Liver (tissue), 8 donors: ENCODE measurements at regions not wholly inside any gene's neighbourhood (a gene's known extent, or its start where the extent isn't known, plus 50 kb on each side); places are given as distances from the start of the nearest gene placed in this dataset.
"Not testable (repeated sequence)": the region's sequence is repeated elsewhere in the genome, so short reads cannot be mapped to it uniquely, and the experiment has no call there.

Source experiments
- DNase-seq: peaks from one replicate; pipeline ENCODE4 v3.0.0-alpha.2; 2017; ENCODE audit warnings: low spot score
- H3K27ac ChIP-seq, 2 donors: one replicate each; pipeline ENCODE4 v1.7.0; 2013; ENCODE audit warnings: inconsistent platforms in 2 of 2, low read length in 2 of 2, control low read depth in 1 of 2, low read depth in 1 of 2, mild to moderate bottlenecking in 1 of 2
- H3K27me3 ChIP-seq, 4 donors: one replicate each; pipeline versions ENCODE4 v1.6.1 to v1.7.0; 2013; ENCODE audit warnings: low read length in 3 of 4, inconsistent platforms in 1 of 4, mild to moderate bottlenecking in 1 of 4, moderate library complexity in 1 of 4; ENCODE audit not compliant: control insufficient read depth in 4 of 4, insufficient read depth in 4 of 4
- H3K36me3 ChIP-seq, 4 donors: one replicate each; pipeline versions ENCODE4 v1.6.1 to v1.7.0; 2013; ENCODE audit warnings: low read length in 3 of 4, mild to moderate bottlenecking in 3 of 4, low read depth in 1 of 4, moderate library complexity in 1 of 4; ENCODE audit not compliant: control insufficient read depth in 4 of 4, insufficient read depth in 3 of 4
- H3K4me1 ChIP-seq, 4 donors: one replicate each; pipeline versions ENCODE4 v1.6.1 to v1.7.0; 2013; ENCODE audit warnings: low read length in 3 of 4, mild to moderate bottlenecking in 3 of 4, moderate library complexity in 1 of 4; ENCODE audit not compliant: control insufficient read depth in 4 of 4, insufficient read depth in 4 of 4
- H3K4me3 ChIP-seq, 3 donors: one replicate each; pipeline versions ENCODE4 v1.6.1 to v1.7.0; 2013; ENCODE audit warnings: low read length in 3 of 3, control low read depth in 1 of 3, low read depth in 1 of 3, mild to moderate bottlenecking in 1 of 3
- H3K9ac ChIP-seq, 2 donors: one replicate each; pipeline ENCODE4 v1.7.0; 2013; ENCODE audit warnings: low read length in 2 of 2, mild to moderate bottlenecking in 2 of 2, moderate library complexity in 2 of 2, control low read depth in 1 of 2, low read depth in 1 of 2
- H3K9me3 ChIP-seq, 4 donors: one replicate each; pipeline versions ENCODE4 v1.6.1 to v1.7.0; 2013; ENCODE audit warnings: low read length in 3 of 4; ENCODE audit not compliant: control insufficient read depth in 4 of 4
- EGR1 ChIP-seq, 2 donors: IDR thresholded peaks; 2 replicates each; pipeline ENCODE4 v1.6.1; 2016 to 2018; ENCODE audit warnings: antibody characterized with exemption in 2 of 2, low read depth in 2 of 2
- FOXA1 ChIP-seq: IDR thresholded peaks from 2 replicates; pipeline ENCODE4 v1.6.1; 2016; ENCODE audit warnings: antibody characterized with exemption
- FOXA2 ChIP-seq: IDR thresholded peaks from 2 replicates; pipeline ENCODE4 v1.6.1; 2016; ENCODE audit warnings: antibody characterized with exemption
- GABPA ChIP-seq, 2 donors: IDR thresholded peaks in 1 of 2; conservative IDR thresholded peaks in 1 of 2; 2 replicates each; pipeline ENCODE4 v1.6.1; 2016; ENCODE audit warnings: antibody characterized with exemption in 2 of 2, mild to moderate bottlenecking in 1 of 2, moderate library complexity in 1 of 2
- HNF4G ChIP-seq: IDR thresholded peaks from 2 replicates; pipeline ENCODE4 v1.6.1; 2016; ENCODE audit warnings: antibody characterized with exemption
- JUND ChIP-seq, 2 donors: IDR thresholded peaks; 2 replicates each; pipeline ENCODE4 v1.6.1; 2016; ENCODE audit warnings: antibody characterized with exemption in 2 of 2
- NR2F2 ChIP-seq: IDR thresholded peaks from 2 replicates; pipeline ENCODE4 v1.6.1; 2016; ENCODE audit warnings: antibody characterized with exemption
- RXRA ChIP-seq, 2 donors: IDR thresholded peaks; 2 replicates each; pipeline ENCODE4 v1.6.1; 2017 to 2018; ENCODE audit warnings: antibody characterized with exemption in 2 of 2, mild to moderate bottlenecking in 1 of 2
- SP1 ChIP-seq: IDR thresholded peaks from 2 replicates; pipeline ENCODE4 v1.6.1; 2018; ENCODE audit warnings: antibody characterized with exemption, mild to moderate bottlenecking
- TAF1 ChIP-seq: conservative IDR thresholded peaks from 2 replicates; pipeline ENCODE4 v1.6.1; 2016; ENCODE audit warnings: antibody characterized with exemption, mild to moderate bottlenecking
- YY1 ChIP-seq: IDR thresholded peaks from 2 replicates; pipeline ENCODE4 v1.6.1; 2016; ENCODE audit warnings: antibody characterized with exemption, mild to moderate bottlenecking
- WGBS: extraction: QIAGEN DNeasy Blood & Tissue Kit; methylation state at CpG from one replicate; pipeline ENCODE4 v1.1.7; 2013; 5-methylcytosine and 5-hydroxymethylcytosine counted together
- TF ChIP-seq, protein P1 (sequence below): fragments of 150-350 bp; IDR thresholded peaks from 2 replicates; pipeline ENCODE4 v1.5.1; 2017; ENCODE audit warnings: improper control_type of control experiment, low read depth, low read length; ENCODE audit not compliant: missing input control
- TF ChIP-seq, protein P2 (sequence below): IDR thresholded peaks from 2 replicates; pipeline ENCODE4 v1.6.1; 2016; ENCODE audit warnings: antibody characterized with exemption, mild to moderate bottlenecking
- TF ChIP-seq, protein P3 (sequence below): IDR thresholded peaks from 2 replicates; pipeline ENCODE4 v1.6.1; 2016; ENCODE audit warnings: antibody characterized with exemption
- TF ChIP-seq, protein P4 (sequence below): IDR thresholded peaks from 2 replicates; pipeline ENCODE4 v1.6.1; 2016; ENCODE audit warnings: antibody characterized with exemption
- TF ChIP-seq, protein P5 (sequence below): IDR thresholded peaks from 2 replicates; pipeline ENCODE4 v1.6.1; 2016; ENCODE audit warnings: antibody characterized with exemption
- donor health status: healthy.
- donor health status: healthy.
- donor health status: healthy.
- donor health status: healthy.
- donor health status: healthy.

DNA sequence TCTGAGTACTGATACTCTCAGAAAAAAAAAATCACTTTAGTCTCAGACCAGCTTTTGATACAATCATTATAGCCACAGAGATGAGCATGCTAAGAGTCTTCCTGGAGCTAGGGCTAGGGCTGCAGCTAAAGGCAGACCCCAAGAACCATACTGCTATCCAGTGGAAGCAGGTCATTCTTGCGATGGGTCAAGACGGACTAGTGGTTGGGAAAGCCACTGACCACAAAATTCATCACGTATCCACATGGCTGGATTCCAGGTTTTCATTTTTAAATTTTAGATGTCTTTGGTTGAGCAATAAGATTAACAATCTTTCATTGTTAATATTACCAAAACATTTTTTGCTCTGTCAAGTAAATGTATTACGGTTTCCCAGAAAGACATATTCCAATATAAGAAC is 598.1 kb downstream of the DNAH5 start:
- no peaks in the 10 kb centered on the region for H3K27me3 ChIP-seq
- H3K4me1 ChIP-seq = no peaks in the 10 kb centered on the region
- H3K9ac ChIP-seq = no peak overlapping the region
- H3K36me3 ChIP-seq = no peaks in the 10 kb centered on the region
- no peak overlapping the region for H3K27ac ChIP-seq
- no peak overlapping the region for H3K4me3 ChIP-seq
- WGBS = 92% methylated on average over 4 of the region's 4 CpGs
- H3K9me3 ChIP-seq = no peaks in the 10 kb centered on the region
- TF ChIP-seq JUND (IDR thresholded peaks at IDR 0.05) (no peak), YY1 (no peak), GABPA (IDR thresholded peaks at IDR 0.05 in 1 of 2, conservative IDR thresholded peaks at IDR 0.05 in 1 of 2) (no peak)
- no peak for DNase-seq

DNA sequence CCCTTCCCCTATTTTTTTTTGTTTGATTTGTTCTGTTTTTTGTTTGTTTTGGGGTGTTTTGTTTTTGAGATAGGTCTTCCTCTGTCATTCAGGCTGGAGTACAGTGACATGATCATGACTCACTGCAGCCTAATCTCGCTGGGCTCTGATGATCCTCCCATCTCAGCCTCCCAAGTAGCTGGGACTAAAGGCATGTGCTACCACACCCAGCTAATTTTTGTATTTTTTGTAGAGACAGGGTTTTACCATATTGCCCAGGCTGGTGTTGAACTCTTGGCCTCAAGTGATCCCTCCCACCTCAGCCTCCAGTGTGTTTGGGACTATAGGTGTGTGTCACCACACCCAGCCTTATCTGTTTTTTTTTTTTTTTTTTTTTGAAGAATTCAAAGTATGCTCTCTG is 605.4 kb downstream of the DNAH5 start:
- 2% methylated on average over 1 of the region's 1 CpG for WGBS
- no peaks in the 10 kb centered on the region for H3K36me3 ChIP-seq
- no peak overlapping the region for H3K9ac ChIP-seq
- H3K27me3 ChIP-seq = no peaks in the 10 kb centered on the region
- peaks cover 0 to 2% (median 0%) of the 10 kb centered on the region in 4 donors for H3K9me3 ChIP-seq
- no peak for DNase-seq
- no peak overlapping the region for H3K27ac ChIP-seq
- no peaks in the 10 kb centered on the region for H3K4me1 ChIP-seq
- no peak overlapping the region for H3K4me3 ChIP-seq
- TF ChIP-seq, protein P1, sequence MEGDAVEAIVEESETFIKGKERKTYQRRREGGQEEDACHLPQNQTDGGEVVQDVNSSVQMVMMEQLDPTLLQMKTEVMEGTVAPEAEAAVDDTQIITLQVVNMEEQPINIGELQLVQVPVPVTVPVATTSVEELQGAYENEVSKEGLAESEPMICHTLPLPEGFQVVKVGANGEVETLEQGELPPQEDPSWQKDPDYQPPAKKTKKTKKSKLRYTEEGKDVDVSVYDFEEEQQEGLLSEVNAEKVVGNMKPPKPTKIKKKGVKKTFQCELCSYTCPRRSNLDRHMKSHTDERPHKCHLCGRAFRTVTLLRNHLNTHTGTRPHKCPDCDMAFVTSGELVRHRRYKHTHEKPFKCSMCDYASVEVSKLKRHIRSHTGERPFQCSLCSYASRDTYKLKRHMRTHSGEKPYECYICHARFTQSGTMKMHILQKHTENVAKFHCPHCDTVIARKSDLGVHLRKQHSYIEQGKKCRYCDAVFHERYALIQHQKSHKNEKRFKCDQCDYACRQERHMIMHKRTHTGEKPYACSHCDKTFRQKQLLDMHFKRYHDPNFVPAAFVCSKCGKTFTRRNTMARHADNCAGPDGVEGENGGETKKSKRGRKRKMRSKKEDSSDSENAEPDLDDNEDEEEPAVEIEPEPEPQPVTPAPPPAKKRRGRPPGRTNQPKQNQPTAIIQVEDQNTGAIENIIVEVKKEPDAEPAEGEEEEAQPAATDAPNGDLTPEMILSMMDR = no peak
- TF ChIP-seq JUND (IDR thresholded peaks at IDR 0.05) = no peak
- no peak for TF ChIP-seq SP1
- TF ChIP-seq, protein P2, sequence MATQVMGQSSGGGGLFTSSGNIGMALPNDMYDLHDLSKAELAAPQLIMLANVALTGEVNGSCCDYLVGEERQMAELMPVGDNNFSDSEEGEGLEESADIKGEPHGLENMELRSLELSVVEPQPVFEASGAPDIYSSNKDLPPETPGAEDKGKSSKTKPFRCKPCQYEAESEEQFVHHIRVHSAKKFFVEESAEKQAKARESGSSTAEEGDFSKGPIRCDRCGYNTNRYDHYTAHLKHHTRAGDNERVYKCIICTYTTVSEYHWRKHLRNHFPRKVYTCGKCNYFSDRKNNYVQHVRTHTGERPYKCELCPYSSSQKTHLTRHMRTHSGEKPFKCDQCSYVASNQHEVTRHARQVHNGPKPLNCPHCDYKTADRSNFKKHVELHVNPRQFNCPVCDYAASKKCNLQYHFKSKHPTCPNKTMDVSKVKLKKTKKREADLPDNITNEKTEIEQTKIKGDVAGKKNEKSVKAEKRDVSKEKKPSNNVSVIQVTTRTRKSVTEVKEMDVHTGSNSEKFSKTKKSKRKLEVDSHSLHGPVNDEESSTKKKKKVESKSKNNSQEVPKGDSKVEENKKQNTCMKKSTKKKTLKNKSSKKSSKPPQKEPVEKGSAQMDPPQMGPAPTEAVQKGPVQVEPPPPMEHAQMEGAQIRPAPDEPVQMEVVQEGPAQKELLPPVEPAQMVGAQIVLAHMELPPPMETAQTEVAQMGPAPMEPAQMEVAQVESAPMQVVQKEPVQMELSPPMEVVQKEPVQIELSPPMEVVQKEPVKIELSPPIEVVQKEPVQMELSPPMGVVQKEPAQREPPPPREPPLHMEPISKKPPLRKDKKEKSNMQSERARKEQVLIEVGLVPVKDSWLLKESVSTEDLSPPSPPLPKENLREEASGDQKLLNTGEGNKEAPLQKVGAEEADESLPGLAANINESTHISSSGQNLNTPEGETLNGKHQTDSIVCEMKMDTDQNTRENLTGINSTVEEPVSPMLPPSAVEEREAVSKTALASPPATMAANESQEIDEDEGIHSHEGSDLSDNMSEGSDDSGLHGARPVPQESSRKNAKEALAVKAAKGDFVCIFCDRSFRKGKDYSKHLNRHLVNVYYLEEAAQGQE = no peak
- TF ChIP-seq YY1 = no peak
- TF ChIP-seq, protein P3, sequence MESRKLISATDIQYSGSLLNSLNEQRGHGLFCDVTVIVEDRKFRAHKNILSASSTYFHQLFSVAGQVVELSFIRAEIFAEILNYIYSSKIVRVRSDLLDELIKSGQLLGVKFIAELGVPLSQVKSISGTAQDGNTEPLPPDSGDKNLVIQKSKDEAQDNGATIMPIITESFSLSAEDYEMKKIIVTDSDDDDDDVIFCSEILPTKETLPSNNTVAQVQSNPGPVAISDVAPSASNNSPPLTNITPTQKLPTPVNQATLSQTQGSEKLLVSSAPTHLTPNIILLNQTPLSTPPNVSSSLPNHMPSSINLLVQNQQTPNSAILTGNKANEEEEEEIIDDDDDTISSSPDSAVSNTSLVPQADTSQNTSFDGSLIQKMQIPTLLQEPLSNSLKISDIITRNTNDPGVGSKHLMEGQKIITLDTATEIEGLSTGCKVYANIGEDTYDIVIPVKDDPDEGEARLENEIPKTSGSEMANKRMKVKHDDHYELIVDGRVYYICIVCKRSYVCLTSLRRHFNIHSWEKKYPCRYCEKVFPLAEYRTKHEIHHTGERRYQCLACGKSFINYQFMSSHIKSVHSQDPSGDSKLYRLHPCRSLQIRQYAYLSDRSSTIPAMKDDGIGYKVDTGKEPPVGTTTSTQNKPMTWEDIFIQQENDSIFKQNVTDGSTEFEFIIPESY = no peak
- TF ChIP-seq RXRA (IDR thresholded peaks at IDR 0.05) = no peak
- TF ChIP-seq HNF4G = no peak
- no peak for TF ChIP-seq GABPA (IDR thresholded peaks at IDR 0.05 in 1 of 2, conservative IDR thresholded peaks at IDR 0.05 in 1 of 2)
- TF ChIP-seq, protein P4, sequence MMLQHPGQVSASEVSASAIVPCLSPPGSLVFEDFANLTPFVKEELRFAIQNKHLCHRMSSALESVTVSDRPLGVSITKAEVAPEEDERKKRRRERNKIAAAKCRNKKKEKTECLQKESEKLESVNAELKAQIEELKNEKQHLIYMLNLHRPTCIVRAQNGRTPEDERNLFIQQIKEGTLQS = no peak
- no peak for TF ChIP-seq NR2F2
- no peak for TF ChIP-seq TAF1
- TF ChIP-seq FOXA2 = no peak
- TF ChIP-seq, protein P5, sequence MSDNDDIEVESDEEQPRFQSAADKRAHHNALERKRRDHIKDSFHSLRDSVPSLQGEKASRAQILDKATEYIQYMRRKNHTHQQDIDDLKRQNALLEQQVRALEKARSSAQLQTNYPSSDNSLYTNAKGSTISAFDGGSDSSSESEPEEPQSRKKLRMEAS = no peak
- no peak for TF ChIP-seq EGR1 (IDR thresholded peaks at IDR 0.05; ENCODE audit: low read depth in 2 of 2)
- no peak for TF ChIP-seq FOXA1

DNA sequence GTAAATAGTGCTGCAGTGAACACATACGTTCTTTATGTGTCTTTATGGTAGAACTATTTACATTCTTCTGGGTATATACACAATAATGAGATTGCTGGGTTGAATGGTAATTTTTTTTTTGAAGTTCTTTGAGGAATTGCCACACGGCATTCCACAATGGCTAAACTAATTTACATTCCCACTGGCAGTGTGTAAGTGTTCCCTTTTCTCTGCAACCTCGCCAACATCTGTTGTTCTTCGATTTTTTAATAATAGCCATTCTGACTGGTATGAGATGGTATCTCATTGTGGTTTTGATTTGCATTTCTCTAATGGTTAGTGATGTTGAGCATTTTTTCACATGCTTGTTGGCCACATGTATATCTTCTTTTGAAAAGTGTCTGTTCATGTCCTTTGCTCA is 609.5 kb downstream of the DNAH5 start:
- H3K27me3 ChIP-seq, H3K9ac ChIP-seq, H3K9me3 ChIP-seq, H3K4me3 ChIP-seq, H3K27ac ChIP-seq, H3K4me1 ChIP-seq, H3K36me3 ChIP-seq, DNase-seq: not testable (repeated sequence)
- WGBS = 57% methylated on average over 4 of the region's 4 CpGs
